ENCODE measurements at regions not wholly inside any gene's neighbourhood (a gene's known extent, or its start where the extent isn't known, plus 50 kb on each side); places are given as distances from the start of the nearest gene placed in this dataset.
"Not testable (repeated sequence)": the region's sequence is repeated elsewhere in the genome, so short reads cannot be mapped to it uniquely, and the experiment has no call there.

DNA sequence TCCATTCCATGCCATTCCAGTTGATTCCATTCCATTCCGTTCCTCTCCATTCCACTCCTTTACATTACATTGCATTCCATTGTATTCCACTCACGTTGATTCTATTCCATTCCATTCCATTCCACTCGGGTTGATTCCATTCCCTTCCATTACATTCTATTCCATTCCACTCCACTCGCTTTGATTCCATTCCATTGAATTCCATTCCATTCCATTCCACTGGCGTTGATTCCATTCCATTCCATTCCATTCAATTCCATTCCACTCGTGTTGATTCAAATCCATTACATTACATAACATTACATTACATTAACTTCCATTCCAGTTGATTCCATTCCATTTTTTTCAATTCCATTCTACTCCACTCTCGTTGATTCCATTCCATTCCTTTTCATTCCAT, 1142.8 kb downstream of the RPIA start:
- no peak for DNase-seq

DNA sequence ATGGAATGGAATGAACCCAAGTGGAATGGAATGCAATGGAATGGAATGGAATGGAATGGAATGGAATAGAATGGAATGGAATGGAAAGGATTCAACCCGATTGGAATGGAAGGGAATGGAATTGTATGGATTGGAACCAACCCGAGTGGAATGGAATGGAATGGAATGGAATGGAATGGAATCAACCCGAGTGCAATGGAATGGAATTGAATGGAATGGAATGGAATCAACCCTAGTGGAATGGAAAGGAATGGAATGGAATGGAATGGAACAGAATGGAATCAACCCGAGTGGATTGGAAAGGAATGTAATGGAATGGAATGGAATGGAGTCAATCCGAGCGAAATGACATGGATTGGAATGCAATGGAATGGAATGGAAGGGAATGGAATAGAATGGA, 1144.9 kb downstream of the RPIA start:
- peak; percentile 34 for DNase-seq

DNA sequence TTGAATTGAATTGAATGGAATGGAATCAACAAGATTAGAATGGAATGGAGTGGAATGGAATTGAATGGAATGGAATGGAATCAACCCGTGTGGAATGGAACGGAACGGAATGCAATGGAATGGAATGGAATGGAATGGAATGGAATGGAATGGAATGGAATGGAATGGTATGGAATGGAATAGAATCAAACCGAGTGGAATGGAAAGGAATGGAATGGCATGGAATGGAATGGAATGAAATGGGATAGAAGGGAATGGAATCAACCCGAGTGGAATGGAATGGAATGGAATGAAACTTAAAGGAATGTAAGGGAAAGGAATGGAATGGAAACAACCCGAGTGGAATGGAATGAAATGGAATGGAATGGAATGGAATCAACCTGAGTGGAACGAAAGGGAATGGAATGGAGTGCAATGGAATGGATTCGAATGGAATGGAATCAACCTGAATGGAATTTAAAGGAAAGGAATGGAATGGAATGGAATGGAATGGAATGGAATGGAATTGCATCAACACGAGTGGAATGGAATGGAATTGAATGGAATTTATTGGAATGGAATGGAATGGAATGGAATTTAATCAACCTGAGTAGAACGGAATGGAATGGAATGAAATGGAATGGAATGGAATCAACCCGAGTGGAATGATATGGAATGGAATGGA, 1146.6 kb downstream of the RPIA start:
- no peak for DNase-seq

DNA sequence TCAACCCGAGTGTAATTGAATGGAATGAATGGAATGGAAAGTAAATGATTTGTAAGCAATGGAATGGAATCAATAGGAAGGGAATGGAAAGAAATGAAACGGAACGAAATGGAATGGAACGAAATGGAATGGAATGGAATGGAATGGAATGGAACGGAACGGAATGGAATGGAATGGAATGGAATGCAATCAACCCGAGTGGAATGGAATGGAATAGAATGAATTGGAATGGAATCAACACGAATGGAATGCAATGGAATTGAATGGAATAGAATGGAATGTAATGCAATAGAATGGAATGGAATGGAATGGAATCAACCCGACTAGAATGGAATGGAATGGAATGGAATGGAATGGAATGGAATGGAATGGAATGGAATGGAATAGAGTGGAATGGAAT, 1148.7 kb downstream of the RPIA start:
- DNase-seq, result not testable (repeated sequence)

DNA sequence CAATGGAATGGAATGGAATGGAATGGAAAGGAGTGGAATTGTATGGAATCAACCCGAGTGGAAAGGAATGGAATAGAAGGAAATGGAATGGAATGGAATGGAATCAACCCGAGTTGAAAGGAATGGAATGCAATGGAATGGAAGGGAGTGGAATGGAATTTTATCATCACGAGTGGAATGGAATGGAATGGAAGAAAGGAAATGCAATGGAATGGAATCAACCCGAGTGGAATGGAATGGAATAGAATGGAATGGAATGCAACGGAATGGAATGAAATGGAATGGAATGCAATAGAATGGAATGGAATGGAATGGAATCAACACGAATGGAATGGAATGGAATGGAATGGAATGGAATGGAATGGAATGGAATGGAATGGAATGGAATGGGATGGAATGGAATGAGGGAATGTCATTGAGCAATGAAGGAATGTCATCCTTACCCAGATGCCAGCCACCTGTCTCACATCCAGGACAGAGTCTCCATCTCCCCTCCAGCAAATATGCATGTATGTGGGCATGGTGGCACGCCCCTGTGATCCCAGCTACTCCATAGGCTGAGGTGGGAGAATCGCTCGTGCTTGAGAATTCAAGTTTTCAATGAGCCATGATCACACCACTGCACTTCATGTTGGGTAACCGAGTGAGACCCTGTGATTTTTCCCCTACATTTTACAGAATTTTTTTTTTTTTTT, 1149.5 kb downstream of the RPIA start:
- DNase-seq, result not testable (repeated sequence)

DNA sequence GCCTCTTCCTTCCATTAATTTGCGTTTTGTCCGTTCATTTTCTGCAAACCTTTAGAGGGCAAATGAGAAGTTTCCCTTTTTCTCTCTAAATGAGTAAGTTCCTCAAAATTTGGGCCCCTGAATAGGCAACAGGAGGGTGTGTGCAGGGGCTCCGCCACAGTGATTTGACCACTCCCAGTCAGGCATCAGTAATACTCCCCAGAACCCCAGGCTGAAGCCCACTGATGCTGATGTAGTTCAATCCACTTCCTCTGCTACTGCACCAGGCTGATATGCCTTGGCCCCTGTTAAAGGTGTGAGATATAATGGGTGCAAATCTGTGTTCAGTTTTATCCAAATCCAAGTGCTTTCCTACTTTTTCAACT, 1150.0 kb downstream of the RPIA start:
- DNase-seq, result no peak

DNA sequence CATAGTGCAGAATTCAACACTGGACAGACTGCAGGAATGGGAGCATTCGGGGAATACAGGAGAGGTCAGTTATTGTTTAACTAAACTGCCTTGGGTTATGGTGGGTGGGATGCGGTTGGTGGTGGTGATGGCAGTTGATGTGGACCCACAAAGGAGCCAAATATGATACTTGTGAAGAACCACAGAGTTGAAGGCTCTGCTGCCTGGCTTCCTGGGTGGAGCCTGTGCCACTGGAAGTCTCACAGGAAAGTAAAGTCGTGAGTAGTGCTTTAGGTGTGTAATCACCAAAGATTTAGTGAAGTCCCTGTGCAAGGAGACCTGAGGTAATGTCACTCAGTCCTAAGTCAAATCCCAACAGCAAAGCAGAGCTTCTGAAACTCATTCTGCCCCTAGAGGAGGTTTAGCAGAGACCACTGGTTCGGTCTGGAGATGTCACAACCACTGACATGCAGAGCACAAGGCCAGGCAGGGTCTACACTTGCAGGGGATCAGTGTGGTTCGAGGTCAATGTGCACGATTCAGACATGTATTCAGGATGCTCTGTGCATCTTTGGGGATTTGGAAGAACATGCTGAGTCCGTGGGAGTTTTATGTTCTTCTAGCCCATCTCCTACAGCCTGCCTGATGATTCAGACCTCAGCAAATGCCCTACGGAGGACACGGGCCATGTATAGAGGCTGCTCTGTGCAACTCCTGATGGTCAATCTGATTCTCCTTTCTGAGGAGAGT, 1150.9 kb downstream of the RPIA start:
- DNase-seq, result no peak

DNA sequence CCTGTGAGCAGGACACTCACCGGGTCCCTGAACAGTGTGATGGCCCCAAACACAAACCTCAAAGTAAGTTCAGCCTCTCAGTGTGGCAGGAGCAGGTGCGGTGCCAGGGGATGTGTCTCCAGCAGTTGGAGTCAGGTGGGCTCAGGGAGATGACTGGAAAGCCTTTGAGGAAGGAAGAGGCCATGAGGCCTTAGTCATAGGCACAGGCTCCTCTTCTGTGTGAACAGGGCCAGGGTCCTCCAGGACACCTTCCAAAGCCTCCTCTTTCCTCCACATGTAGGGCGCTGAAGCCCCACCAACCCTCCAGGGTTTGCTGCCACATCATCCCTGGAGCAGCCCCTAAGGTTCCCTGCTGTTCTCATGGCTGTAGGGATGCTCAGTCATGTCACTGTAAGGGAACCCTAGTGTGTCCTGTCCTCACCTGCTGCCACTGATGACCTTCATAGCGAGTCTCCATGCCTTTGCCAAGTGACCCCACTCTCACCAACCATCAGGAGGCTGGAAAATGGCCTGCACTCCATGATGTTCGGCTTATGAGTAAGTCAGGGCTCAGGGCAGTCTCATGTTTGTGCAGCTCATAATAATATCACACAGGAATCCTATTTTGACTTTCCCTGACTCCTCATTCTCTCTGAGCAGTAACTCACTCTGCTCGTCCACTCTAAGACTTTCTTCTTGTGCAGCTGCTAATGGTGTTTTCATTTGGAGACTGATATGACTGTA, 1152.9 kb downstream of the RPIA start:
- no peak for DNase-seq

DNA sequence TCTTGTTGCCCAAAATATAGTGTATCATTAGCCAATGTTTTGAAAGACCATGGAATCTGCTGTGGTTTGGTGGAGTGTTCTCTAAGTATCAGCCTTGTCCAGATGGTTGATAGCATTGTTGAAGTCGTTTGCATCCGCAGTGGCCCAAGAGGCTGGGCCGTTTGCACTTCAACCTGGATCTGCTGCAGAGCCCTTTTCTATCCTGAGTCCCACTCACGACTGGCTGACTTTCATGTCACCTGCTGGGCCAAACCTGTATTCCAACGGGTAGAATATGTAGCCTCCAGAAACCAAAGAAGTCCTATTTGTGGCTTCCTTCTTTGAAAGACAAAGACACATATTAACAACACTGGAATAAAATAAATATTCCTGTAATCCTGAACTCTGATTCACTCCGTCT, 1154.1 kb downstream of the RPIA start:
- no peak for DNase-seq

DNA sequence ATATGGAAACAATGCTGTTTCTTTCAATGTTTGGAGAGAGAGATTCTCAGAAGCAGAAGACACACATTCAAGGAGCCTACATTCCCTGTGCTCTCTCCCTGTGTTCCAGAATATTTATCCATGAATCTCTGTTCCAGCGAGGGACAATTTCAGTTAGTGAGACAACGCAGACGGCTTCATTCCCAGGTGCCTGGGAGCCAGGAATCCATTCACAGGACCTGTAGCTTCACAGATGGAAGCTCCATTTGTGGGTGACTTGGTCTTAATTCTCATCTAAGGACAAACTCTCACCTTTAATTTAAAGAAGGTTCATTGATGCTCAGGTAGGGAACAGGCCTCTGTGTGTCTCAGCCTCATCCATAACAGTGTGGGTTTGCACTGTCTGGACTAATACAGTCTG, 1156.6 kb downstream of the RPIA start:
- no peak for DNase-seq

DNA sequence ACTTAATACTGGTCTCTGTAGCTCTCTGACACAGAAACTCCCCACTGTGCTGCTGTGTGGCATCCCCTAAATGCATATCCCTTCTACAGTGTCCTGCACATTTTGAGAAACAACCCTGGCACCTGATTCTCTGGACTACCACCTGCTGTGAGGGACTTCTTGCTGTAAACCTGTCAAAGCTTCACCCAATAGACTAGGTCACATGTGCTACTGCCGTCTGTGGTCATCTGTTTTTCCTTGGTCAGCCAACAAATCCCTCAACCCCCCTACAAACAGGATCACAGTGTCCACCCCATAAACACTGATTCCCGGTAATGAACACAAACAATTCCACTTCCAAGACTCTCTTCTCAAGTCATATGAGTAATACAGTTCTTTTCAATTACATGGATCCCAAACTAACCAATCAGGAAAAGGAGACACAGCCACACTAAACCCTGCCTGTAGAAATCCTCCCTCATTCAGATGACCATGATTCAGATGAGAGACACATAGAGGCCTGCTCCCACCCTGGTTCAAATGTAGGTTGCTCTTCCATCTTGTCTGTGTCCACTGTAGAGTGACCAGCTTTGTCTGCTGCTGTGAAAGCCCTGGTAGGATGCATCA, 1157.4 kb downstream of the RPIA start:
- DNase-seq, result no peak

DNA sequence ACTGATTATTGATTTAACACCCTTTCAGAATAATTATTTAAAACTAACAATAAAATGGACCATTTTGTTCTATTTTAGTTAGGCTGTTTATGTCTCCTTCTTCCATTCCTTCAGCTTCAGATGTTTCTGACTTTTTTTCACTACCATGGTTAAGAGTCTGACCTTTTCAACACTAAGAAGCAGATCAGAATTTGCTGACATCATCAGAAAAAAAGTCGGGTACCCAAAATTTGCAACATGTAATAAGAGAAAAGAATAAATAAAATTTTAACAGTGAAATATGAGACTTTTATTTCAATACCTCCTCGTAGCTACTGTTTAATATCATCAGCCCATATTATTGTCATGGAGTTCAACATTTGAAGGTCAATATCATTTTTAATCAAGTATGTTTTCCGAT, 1158.3 kb downstream of the RPIA start:
- DNase-seq, result no peak

DNA sequence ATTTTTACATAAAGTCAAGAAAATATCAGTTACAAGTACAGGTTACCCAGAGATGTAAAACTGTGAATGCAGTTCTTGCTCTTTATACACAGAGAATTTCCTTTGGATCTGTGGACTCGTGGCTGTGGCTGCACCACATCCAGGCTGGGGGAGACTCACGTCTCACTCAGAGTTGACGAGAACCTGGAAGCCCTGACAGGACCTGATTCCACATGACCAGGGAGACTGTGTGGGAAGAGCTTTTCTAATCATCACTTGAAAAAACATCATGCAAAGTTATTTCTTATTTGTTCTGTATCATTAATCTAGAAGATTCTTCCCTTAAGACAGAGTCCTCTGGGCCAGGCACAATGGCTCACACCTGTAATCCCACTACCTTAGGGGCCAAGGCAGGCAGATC, 1159.0 kb downstream of the RPIA start:
- DNase-seq, result no peak

DNA sequence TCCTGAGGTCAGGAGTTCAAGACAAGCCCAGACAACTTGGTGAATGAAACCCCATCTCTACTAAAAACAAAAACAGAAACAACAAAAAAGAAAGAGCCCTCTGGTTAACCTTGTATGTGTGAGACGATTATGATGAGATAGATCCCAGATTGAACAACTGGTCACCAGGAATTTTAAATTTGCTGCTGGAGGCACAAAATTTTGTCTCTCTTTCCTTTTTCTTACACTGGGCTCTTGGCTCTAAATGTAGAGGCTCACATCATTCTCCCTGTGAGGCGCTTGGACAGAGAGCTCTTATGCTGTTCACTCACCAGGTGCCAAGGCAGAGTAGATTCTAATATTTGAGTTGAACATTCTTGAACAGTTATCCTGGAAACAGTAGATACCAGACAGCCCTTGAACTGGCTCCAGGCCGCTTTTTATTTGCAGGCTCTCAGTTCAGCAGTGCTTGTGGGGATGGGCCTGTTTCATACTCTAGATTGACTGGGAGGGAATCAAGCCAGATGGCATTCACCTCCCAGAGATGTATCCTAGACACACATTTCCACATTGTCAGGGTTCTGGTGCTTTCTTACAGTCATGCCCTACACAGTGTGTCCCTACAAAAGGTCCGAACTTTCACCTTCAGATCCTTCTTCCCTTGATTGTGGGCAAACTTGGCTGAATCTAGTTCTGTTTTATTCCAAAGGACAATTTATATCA, 1159.6 kb downstream of the RPIA start:
- DNase-seq, result no peak

DNA sequence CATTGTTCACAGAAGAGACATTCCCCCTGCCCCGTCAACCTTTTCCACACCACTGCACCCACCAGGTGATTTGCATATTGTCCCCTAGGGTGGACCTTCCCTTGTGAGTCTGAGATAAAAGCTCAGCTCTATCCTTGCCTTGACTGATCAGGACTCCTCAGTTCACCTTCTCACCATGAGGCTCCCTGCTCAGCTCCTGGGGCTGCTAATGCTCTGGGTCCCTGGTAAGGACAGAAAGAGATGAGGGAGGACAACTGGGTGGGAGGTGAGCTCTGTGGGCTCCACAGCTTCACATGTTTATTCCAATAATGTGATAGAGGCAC, 1160.1 kb downstream of the RPIA start:
- DNase-seq, result no peak

DNA sequence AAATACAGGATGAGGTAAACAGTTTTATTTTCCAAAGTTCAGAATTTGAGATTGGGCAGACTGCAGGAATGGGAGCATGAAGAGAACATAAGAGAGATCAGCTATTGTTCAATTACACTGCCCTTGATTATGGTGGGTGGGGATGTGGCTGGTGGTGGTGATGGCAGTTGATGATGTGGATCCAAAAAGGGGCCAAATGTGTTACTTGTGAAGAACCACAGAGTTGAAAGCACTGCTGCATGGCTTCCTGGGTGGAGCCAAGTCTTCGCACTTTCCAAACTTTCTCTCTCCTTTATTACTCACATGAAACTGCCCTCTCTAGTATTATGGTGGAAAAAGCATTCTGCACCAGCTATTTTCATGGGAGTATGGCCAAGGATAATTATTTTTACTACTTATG, 1162.0 kb downstream of the RPIA start:
- DNase-seq, result not testable (repeated sequence)

DNA sequence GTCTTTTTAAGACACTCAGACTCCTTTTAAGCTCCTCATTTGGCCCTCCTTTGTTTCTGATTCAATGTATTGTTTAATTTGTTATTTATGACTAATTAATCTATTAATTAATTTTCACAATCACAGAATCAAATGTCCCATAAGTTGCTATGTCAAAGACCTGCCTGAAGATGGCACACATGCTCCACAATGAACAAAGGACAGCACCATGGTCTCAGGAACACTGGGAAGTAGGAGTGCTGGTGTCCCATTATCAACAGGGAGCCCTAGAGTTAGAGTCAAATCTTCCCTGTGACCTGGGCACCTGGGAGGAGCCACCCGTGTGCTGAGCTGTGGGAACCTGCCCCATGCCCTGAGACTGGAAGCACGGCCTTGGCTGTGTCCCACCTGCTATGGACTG, 1164.3 kb downstream of the RPIA start:
- DNase-seq, result not testable (repeated sequence)

DNA sequence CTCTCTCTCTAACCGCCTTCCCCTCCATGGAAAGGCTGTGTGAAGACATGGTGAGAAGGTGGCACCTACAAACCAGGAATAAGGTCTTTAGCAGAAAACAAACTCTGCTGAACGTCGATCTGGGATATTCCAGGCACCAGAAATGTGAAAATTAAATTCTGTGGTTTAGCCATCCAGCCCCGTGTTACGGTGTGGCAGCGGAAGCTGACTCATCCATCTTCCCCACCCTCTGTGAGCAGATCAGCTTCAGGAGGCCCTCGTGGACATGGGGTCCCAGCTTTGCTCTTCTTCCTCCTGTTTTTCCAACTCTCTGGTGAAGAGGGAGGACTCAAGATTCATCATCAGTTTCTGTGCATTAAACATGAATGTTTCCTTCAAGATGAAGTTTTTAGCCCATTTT, 1164.8 kb downstream of the RPIA start:
- not testable (repeated sequence) for DNase-seq

DNA sequence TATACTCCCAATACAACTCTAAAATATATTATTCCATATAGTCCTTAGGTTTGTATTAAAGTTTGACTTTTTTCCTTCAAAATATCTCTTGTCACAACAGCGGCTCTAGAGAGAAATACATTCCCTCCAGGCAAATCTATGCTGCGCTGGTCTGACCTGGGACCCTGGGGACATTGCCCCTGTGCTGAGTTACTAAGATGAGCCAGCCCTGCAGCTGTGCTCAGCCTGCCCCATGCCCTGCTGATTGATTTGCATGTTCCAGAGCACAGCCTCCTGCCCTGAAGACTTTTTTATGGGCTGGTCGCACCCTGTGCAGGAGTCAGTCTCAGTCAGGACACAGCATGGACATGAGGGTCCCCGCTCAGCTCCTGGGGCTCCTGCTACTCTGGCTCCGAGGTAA, 1170.7 kb downstream of the RPIA start:
- not testable (repeated sequence) for DNase-seq

DNA sequence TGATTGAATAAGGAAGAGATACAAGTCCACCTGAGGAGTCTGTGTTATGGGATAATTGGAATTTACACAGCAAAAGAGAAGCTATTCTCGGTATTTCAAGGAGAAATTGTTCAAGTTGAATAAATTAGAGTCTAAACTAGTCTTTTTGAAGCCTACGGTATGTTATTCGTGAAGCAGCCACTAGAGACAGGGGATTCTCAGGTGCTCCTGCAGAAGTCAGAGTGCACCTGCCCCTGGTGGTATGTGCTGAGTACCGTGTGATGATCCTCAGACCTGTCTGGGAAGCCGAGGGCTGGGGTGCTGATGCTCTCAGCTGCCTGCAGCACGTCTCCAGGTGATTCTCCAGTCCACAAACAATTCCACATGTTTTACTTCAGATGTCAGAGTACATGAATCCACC, 1171.7 kb downstream of the RPIA start:
- not testable (repeated sequence) for DNase-seq

DNA sequence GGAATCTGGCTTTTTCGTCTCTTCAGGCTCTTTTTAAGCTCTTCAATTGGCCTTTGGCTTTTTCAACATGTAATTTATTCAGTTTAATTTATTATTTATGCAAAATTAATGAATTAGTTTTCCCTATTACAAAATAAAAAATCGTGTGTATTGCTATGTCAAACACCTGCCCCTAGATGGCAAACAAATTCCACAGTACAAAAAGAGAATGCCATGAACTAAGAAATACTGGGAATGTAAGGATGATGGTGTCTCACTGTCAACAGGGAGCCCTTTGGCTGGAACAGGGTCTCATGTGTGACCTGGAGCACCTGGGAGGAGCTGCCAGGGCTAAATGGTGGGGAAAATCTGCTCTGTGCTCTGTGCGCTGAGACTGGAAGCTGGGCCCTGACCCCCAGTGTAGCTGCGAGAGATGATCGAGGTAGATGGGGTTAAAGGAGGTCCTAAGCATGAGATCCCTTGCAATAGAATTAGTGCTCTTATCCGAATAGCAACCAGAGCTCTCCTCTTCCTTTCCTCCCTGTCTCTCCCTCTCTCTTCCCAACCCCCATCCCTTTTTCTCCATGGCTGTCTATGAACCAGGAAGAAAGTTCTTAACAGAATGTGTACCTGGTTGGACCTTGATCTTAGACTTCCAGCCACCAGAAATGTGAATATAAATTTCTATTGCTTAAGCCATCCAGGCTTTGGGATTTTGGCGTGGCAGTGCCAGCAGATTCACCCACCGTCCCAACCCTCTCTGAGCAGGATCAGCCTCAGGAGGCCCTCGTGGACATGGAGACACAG, 1183.5 kb downstream of the RPIA start:
- DNase-seq, result not testable (repeated sequence)

DNA sequence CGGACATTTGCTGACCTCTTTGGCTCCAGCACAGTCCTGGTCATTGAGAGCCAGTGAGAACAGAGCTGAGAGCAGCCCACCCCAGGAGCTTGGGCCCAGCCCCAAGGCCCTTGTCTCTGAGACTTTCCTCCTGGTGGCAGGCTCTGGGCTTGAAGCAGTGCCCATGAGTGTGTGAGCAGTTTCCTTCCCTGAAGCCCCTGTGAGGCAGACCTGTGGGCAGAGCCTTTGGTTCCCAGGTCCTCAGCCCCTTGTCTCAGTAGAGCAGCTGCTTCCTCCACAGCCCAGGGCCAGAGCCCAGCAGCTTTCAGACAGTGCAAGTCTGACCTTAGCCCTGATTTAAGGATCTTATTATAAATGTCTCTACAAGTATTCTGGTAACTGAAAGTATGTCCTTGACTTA, 1185.0 kb downstream of the RPIA start:
- DNase-seq, result not testable (repeated sequence)
